ENCODE measurements at regions not wholly inside any gene's neighbourhood (a gene's known extent, or its start where the extent isn't known, plus 50 kb on each side); places are given as distances from the start of the nearest gene placed in this dataset.
A peak's percentile ranks its signal among the peaks of the same experiment; 100 is the strongest.

GRCh38 chr2:105526000-105526925 is 127.4 kb upstream of the FHL2 start:
- no peak for DNase-seq (ENCODE audit: low read depth)
- TF ChIP-seq CTCF (IDR thresholded peaks at IDR 0.05; ENCODE audit: insufficient read depth, low read depth, low read length, missing control alignments) = no peak
- H3K4me3 ChIP-seq (ENCODE audit: low read length) = no peak overlapping the region

GRCh38 chr2:105525201-105525600 is 126.3 kb upstream of the FHL2 start:
- H3K4me3 ChIP-seq (ENCODE audit: low read length) = no peak overlapping the region
- no peak for DNase-seq (ENCODE audit: low read depth)
- TF ChIP-seq CTCF (IDR thresholded peaks at IDR 0.05; ENCODE audit: insufficient read depth, low read depth, low read length, missing control alignments) = no peak

GRCh38 chr2:105522645-105523044 is 123.8 kb upstream of the FHL2 start:
- DNase-seq (ENCODE audit: low read depth) = no peak
- H3K4me3 ChIP-seq (ENCODE audit: low read length) = no peak overlapping the region
- TF ChIP-seq CTCF (IDR thresholded peaks at IDR 0.05; ENCODE audit: insufficient read depth, low read depth, low read length, missing control alignments) = no peak

GRCh38 chr2:105521616-105522015 is 122.8 kb upstream of the FHL2 start:
- peak; percentile 49 for DNase-seq (ENCODE audit: low read depth)
- TF ChIP-seq CTCF (IDR thresholded peaks at IDR 0.05; ENCODE audit: insufficient read depth, low read depth, low read length, missing control alignments) = no peak
- H3K4me3 ChIP-seq (ENCODE audit: low read length) = no peak overlapping the region

- peak; percentile 40 for DNase-seq (ENCODE audit: low read depth)
- peak; percentile 26 for TF ChIP-seq CTCF (IDR thresholded peaks at IDR 0.05; ENCODE audit: insufficient read depth, low read depth, low read length, missing control alignments)
These were observed 122.3 kb upstream of the FHL2 start for GRCh38 chr2:105521176-105521575.

DNA sequence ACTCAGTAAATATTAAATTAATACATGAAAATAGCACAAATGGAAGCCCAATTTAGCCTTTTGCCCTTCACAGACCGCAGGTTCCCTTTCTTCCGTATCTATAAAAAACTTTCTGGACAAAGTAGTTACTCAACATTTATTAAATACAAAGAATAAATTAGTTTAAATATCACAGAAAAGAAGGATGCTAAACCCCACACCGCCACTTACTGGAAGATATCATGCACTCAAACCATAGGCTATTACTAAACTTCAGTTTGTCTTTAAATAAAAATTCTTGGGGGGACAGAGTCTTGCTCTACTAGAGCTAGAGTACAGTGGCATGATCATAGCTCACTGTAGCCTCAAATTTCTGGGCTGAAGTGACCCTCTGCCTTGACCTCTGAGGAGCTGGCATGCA is 120.7 kb upstream of the FHL2 start:
- TF ChIP-seq CTCF (IDR thresholded peaks at IDR 0.05; ENCODE audit: insufficient read depth, low read depth, low read length, missing control alignments) = no peak
- no peak for DNase-seq (ENCODE audit: low read depth)
- no peak overlapping the region for H3K4me3 ChIP-seq (ENCODE audit: low read length)

More at GRCh38 chr2:105521176-105521575, 122.3 kb upstream of the FHL2 start:
- H3K4me3 ChIP-seq (ENCODE audit: low read length) = no peak overlapping the region

DNA sequence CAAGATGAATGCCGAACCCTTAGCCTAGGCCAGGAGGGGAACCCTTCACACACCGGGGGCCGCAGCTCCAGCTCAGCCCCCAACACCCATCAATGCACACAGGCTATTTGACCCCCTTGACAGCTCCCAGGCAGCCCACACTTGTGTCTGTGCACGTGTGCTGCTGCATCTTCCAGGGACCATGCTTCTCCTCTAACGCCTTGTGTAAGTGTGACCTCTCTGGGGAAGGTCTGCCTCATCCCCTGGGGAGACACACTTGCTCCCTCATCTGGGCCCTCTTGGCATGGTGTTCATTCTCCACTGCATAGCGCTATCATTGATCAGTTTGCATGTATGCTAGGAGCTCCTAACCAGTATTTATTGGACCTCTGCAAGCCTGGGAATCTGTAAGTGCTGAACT is 120.0 kb upstream of the FHL2 start:
- DNase-seq (ENCODE audit: low read depth) = no peak
- no peak overlapping the region for H3K4me3 ChIP-seq (ENCODE audit: low read length)
- TF ChIP-seq CTCF (IDR thresholded peaks at IDR 0.05; ENCODE audit: insufficient read depth, low read depth, low read length, missing control alignments) = peak; percentile 10

All from epithelial cell of esophagus (primary cell).